Osteoblast (primary cell): ENCODE measurements at regions not wholly inside any gene's neighbourhood (a gene's known extent, or its start where the extent isn't known, plus 50 kb on each side); places are given as distances from the start of the nearest gene placed in this dataset.

Source experiments
- DNase-seq: peaks from one replicate; pipeline ENCODE4 v3.0.0; 2011; ENCODE audit warnings: low spot score, mixed read lengths; ENCODE audit not compliant: insufficient read length; ENCODE audit errors: missing footprints
- H2AFZ ChIP-seq: 2 replicates; pipeline ENCODE4 v1.6.0; 2011; ENCODE audit warnings: mild to moderate bottlenecking, low read length
- H3K27ac ChIP-seq: 2 replicates; pipeline ENCODE4 v1.5.1; 2011; ENCODE audit warnings: mild to moderate bottlenecking, low read depth, low read length, moderate library complexity
- H3K27me3 ChIP-seq: 2 replicates; pipeline ENCODE4 v1.6.0; 2012; ENCODE audit warnings: mild to moderate bottlenecking, control low read depth, inconsistent platforms, low read length, moderate library complexity; ENCODE audit not compliant: insufficient read depth
- H3K36me3 ChIP-seq: 2 replicates; pipeline ENCODE4 v1.5.1; 2011; ENCODE audit warnings: mild to moderate bottlenecking, low read length, control low read depth, moderate library complexity; ENCODE audit not compliant: insufficient read depth
- H3K4me1 ChIP-seq: 2 replicates; pipeline ENCODE4 v1.5.1; 2011; ENCODE audit warnings: mild to moderate bottlenecking, low read length, control low read depth, moderate library complexity; ENCODE audit not compliant: insufficient read depth
- H3K4me2 ChIP-seq: 2 replicates; pipeline ENCODE4 v1.6.0; 2011; ENCODE audit warnings: mild to moderate bottlenecking, low read length; ENCODE audit not compliant: insufficient read depth
- H3K4me3 ChIP-seq: fragments of 200-600 bp; sonication (generic); 3 replicates; pipeline ENCODE4 v1.5.1; 2012; ENCODE audit warnings: mild to moderate bottlenecking, low read length, inconsistent platforms; ENCODE audit not compliant: insufficient read depth
- H3K79me2 ChIP-seq: 2 replicates; pipeline ENCODE4 v1.6.0; 2012; ENCODE audit warnings: mild to moderate bottlenecking, low read length, control low read depth, inconsistent platforms; ENCODE audit not compliant: insufficient read depth
- H3K9me3 ChIP-seq: 2 replicates; pipeline ENCODE4 v1.5.1; 2011; ENCODE audit warnings: low read depth, low read length, control low read depth
- H4K20me1 ChIP-seq: 2 replicates; pipeline ENCODE4 v1.6.0; 2012; ENCODE audit warnings: mild to moderate bottlenecking, low read length, control low read depth; ENCODE audit not compliant: insufficient read depth
- TF ChIP-seq, protein P1 (sequence below): IDR thresholded peaks from 2 replicates; pipeline ENCODE4 v1.5.1; 2011; ENCODE audit warnings: mild to moderate bottlenecking, low read depth, low read length, moderate library complexity; ENCODE audit errors: extremely low read depth

DNA sequence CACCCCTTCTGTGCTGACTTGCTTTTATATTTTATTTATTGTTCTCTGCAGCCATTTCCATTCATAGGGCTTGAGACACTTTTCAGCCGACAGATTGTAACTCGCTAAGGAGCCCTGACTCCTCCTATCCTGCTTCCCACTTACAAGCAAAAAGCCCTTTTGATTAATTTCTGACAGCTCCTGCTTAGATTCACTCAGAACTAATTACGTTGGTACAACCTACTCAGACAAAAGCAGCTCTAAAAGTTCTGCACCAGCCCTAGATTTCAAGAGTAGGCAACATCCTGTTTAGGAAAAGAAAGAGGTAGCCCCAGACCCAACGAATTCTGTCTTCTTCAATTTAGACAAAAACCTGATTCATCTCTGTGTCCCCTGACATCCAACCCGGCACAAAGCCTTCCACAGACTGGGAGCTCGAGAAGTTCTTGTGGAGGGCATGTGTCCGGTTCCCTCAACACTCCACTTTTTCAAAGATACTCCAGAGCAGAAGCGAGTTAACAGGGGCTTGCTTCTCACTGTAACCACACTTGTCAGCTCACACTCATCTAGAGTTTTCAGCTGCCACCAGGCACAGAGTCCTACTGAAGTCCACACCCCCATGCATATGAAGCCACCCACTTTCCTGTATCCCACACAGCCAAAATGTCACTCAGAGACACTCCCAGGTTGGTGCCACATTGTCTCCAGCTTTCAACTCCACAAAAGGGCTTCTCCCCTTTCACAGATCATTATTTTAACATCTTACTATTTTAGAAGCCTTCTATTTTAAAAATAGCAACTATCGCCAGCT is 113.6 kb upstream of the NFE2L3 start:
- no peak overlapping the region for H2AFZ ChIP-seq
- no peaks in the 10 kb centered on the region for H3K36me3 ChIP-seq
- no peaks in the 10 kb centered on the region for H3K27me3 ChIP-seq
- H3K9me3 ChIP-seq, result no peaks in the 10 kb centered on the region
- H3K79me2 ChIP-seq, result no peaks in the 10 kb centered on the region
- H3K4me2 ChIP-seq, result no peak overlapping the region
- H3K4me3 ChIP-seq, result no peak overlapping the region
- H3K4me1 ChIP-seq, result no peaks in the 10 kb centered on the region
- no peak for DNase-seq
- H4K20me1 ChIP-seq, result no peaks in the 10 kb centered on the region
- no peak overlapping the region for H3K27ac ChIP-seq
- TF ChIP-seq, protein P1, sequence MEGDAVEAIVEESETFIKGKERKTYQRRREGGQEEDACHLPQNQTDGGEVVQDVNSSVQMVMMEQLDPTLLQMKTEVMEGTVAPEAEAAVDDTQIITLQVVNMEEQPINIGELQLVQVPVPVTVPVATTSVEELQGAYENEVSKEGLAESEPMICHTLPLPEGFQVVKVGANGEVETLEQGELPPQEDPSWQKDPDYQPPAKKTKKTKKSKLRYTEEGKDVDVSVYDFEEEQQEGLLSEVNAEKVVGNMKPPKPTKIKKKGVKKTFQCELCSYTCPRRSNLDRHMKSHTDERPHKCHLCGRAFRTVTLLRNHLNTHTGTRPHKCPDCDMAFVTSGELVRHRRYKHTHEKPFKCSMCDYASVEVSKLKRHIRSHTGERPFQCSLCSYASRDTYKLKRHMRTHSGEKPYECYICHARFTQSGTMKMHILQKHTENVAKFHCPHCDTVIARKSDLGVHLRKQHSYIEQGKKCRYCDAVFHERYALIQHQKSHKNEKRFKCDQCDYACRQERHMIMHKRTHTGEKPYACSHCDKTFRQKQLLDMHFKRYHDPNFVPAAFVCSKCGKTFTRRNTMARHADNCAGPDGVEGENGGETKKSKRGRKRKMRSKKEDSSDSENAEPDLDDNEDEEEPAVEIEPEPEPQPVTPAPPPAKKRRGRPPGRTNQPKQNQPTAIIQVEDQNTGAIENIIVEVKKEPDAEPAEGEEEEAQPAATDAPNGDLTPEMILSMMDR, result no peak

DNA sequence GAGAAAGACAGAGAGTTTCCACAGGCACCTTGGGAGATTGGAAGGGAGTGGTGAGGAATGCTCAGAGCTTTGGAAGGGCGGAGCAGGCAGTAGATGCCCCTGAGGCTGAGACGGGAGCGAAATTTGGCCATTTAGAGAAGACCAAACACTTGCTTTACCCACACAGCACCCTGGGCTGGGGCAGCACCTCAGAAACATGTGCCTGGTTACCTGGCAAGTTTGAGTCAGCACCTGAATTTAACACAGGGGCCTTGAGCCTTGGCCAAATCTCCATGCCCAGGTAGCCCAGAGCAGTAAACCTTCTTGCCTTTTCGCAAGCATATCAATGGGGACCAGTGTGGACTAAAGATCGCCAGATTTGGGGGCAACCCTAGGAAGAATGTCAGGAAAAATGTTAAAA is 111.9 kb upstream of the NFE2L3 start:
- no peaks in the 10 kb centered on the region for H3K79me2 ChIP-seq
- no peak for DNase-seq
- TF ChIP-seq, protein P1, result no peak
- no peak overlapping the region for H2AFZ ChIP-seq
- H3K4me2 ChIP-seq, result no peak overlapping the region
- H4K20me1 ChIP-seq, result no peaks in the 10 kb centered on the region
- no peaks in the 10 kb centered on the region for H3K9me3 ChIP-seq
- H3K4me1 ChIP-seq, result no peaks in the 10 kb centered on the region
- no peaks in the 10 kb centered on the region for H3K27me3 ChIP-seq
- H3K27ac ChIP-seq, result no peak overlapping the region
- no peaks in the 10 kb centered on the region for H3K36me3 ChIP-seq
- H3K4me3 ChIP-seq, result no peak overlapping the region

GRCh38 chr7:26042237-26042636 is 109.8 kb upstream of the NFE2L3 start:
- DNase-seq, result no peak
- Histone ChIP-seq H3K4me2 (no peak overlapping the region), H3K27ac (no peak overlapping the region), H3K4me1 (no peaks in the 10 kb centered on the region), H3K79me2 (no peaks in the 10 kb centered on the region), H3K36me3 (no peaks in the 10 kb centered on the region), H4K20me1 (no peaks in the 10 kb centered on the region), H2AFZ (no peak overlapping the region), H3K4me3 (no peak overlapping the region), H3K9me3 (no peaks in the 10 kb centered on the region), H3K27me3 (no peaks in the 10 kb centered on the region)
- TF ChIP-seq, protein P1, result no peak

- no peak overlapping the region for H2AFZ ChIP-seq
- H4K20me1 ChIP-seq, result no peaks in the 10 kb centered on the region
- H3K27me3 ChIP-seq, result no peaks in the 10 kb centered on the region
- H3K79me2 ChIP-seq, result no peaks in the 10 kb centered on the region
- DNase-seq, result no peak
- H3K27ac ChIP-seq, result no peak overlapping the region
- TF ChIP-seq, protein P1, result no peak
- no peak overlapping the region for H3K4me3 ChIP-seq
- no peaks in the 10 kb centered on the region for H3K4me1 ChIP-seq
- no peaks in the 10 kb centered on the region for H3K9me3 ChIP-seq
- no peak overlapping the region for H3K4me2 ChIP-seq
- no peaks in the 10 kb centered on the region for H3K36me3 ChIP-seq
Measured at GRCh38 chr7:26043801-26044200, 108.2 kb upstream of the NFE2L3 start.
